ENCODE measurements at regions not wholly inside any gene's neighbourhood (a gene's known extent, or its start where the extent isn't known, plus 50 kb on each side); places are given as distances from the start of the nearest gene placed in this dataset.

GRCh38 chr4:101515099-101515498, 167.8 kb upstream of the PPP3CA start:
- H3K9me3 ChIP-seq: no peaks in the 10 kb centered on the region
- no peak for DNase-seq (ENCODE audit: low spot score in 2 of 2)
- H3K36me3 ChIP-seq: no peaks in the 10 kb centered on the region
- TF ChIP-seq, protein P1, sequence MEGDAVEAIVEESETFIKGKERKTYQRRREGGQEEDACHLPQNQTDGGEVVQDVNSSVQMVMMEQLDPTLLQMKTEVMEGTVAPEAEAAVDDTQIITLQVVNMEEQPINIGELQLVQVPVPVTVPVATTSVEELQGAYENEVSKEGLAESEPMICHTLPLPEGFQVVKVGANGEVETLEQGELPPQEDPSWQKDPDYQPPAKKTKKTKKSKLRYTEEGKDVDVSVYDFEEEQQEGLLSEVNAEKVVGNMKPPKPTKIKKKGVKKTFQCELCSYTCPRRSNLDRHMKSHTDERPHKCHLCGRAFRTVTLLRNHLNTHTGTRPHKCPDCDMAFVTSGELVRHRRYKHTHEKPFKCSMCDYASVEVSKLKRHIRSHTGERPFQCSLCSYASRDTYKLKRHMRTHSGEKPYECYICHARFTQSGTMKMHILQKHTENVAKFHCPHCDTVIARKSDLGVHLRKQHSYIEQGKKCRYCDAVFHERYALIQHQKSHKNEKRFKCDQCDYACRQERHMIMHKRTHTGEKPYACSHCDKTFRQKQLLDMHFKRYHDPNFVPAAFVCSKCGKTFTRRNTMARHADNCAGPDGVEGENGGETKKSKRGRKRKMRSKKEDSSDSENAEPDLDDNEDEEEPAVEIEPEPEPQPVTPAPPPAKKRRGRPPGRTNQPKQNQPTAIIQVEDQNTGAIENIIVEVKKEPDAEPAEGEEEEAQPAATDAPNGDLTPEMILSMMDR (IDR thresholded peaks at IDR 0.05): no peak
- intact Hi-C loops (cut with DNase I): no loop called here
- H3K27ac ChIP-seq: no peak overlapping the region
- no peaks in the 10 kb centered on the region for H3K27me3 ChIP-seq
- no peak overlapping the region for H3K4me3 ChIP-seq
- H3K4me1 ChIP-seq: no peaks in the 10 kb centered on the region

DNA sequence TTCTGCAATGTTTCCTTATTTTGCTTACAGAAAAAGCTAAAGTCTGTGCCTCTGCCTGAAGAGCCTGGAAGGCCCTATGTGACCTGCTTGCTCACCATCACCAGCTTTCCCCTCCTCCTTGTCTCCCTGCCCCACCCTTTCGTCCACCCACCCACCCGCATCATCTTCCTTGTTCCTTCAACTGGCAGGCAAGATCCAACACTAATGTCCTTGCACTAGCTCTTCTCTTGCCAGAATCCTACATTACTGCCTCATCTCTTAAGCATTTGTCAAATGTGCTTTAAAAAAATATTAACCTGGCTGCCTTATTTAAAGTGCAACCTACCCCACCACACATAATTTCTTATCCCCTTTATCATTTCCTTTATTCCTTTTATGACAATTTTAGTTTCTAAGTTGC, 165.1 kb upstream of the PPP3CA start:
- intact Hi-C loops (cut with DNase I): no loop called here
- no peaks in the 10 kb centered on the region for H3K9me3 ChIP-seq
- TF ChIP-seq, protein P1 (IDR thresholded peaks at IDR 0.05): no peak

GRCh38 chr4:101501421-101501820, 154.1 kb upstream of the PPP3CA start:
- DNase-seq (ENCODE audit: low spot score in 2 of 2): no peak
- Histone ChIP-seq H3K4me1 (no peaks in the 10 kb centered on the region), H3K27me3 (no peaks in the 10 kb centered on the region), H3K9me3 (no peaks in the 10 kb centered on the region), H3K36me3 (no peaks in the 10 kb centered on the region), H3K27ac (no peak overlapping the region), H3K4me3 (no peak overlapping the region)
- TF ChIP-seq, protein P1 (IDR thresholded peaks at IDR 0.05): no peak
- intact Hi-C loops (cut with DNase I): no loop called here

More for the DNA sequence above, 165.1 kb upstream of the PPP3CA start:
- no peak for DNase-seq (ENCODE audit: low spot score in 2 of 2)
- Histone ChIP-seq H3K4me1 (no peaks in the 10 kb centered on the region), H3K27ac (no peak overlapping the region), H3K4me3 (no peak overlapping the region), H3K27me3 (no peaks in the 10 kb centered on the region), H3K36me3 (no peaks in the 10 kb centered on the region)

GRCh38 chr4:101500742-101501141, 153.4 kb upstream of the PPP3CA start:
- Histone ChIP-seq H3K4me3 (no peak overlapping the region), H3K9me3 (no peaks in the 10 kb centered on the region), H3K36me3 (no peaks in the 10 kb centered on the region), H3K27ac (no peak overlapping the region), H3K27me3 (no peaks in the 10 kb centered on the region), H3K4me1 (no peaks in the 10 kb centered on the region)
- no peak for DNase-seq (ENCODE audit: low spot score in 2 of 2)
- TF ChIP-seq, protein P1 (IDR thresholded peaks at IDR 0.05): no peak
- intact Hi-C loops (cut with DNase I): no loop called here

GRCh38 chr4:101475246-101475645, 127.9 kb upstream of the PPP3CA start:
- H3K4me3 ChIP-seq: no peak overlapping the region
- H3K4me1 ChIP-seq: no peaks in the 10 kb centered on the region
- H3K36me3 ChIP-seq: no peaks in the 10 kb centered on the region
- no peaks in the 10 kb centered on the region for H3K9me3 ChIP-seq
- H3K27me3 ChIP-seq: no peaks in the 10 kb centered on the region
- TF ChIP-seq, protein P1 (IDR thresholded peaks at IDR 0.05): no peak
- H3K27ac ChIP-seq: no peak overlapping the region
- intact Hi-C loops (cut with DNase I): no loop called here
- no peak for DNase-seq (ENCODE audit: low spot score in 2 of 2)

- H3K27ac ChIP-seq: no peak overlapping the region
Observed at GRCh38 chr4:101471201-101471600, 123.9 kb upstream of the PPP3CA start.

More at GRCh38 chr4:101471201-101471600, 123.9 kb upstream of the PPP3CA start:
- H3K36me3 ChIP-seq: no peaks in the 10 kb centered on the region
- TF ChIP-seq, protein P1 (IDR thresholded peaks at IDR 0.05): no peak
- no peak for DNase-seq (ENCODE audit: low spot score in 2 of 2)
- H3K9me3 ChIP-seq: no peaks in the 10 kb centered on the region
- intact Hi-C loops (cut with DNase I): no loop called here
- no peaks in the 10 kb centered on the region for H3K4me1 ChIP-seq
- H3K4me3 ChIP-seq: no peak overlapping the region
- H3K27me3 ChIP-seq: no peaks in the 10 kb centered on the region

Data from ascending aorta (tissue), 2 donors.